ENCODE measurements at regions not wholly inside any gene's neighbourhood (a gene's known extent, or its start where the extent isn't known, plus 50 kb on each side); places are given as distances from the start of the nearest gene placed in this dataset.

- no peak for DNase-seq
- POLR2A ChIA-PET: no interaction called here
Observed at GRCh38 chr1:112800289-112800688, 85.2 kb upstream of the PPM1J start.

GRCh38 chr1:112798292-112798691 lies 83.2 kb upstream of the PPM1J start:
- Histone ChIP-seq H3K27me3 (replicated peaks; ENCODE audit: control insufficient read depth, insufficient read depth, low read length) (no peaks in the 10 kb centered on the region), H3K9me3 (no peaks in the 10 kb centered on the region), H3K36me3 (ENCODE audit: control insufficient read depth, insufficient read depth, low read length) (no peaks in the 10 kb centered on the region), H3K4me3 (ENCODE audit: low read depth, low read length) (no peak overlapping the region), H3K4me1 (peaks cover 17% of the 10 kb centered on the region)
- BruUV-seq (replicated peaks): no TSS peak
- no peak for DNase-seq
- TF ChIP-seq CTCF (IDR thresholded peaks at IDR 0.05; ENCODE audit: insufficient read depth in 1 of 2, low read depth in 1 of 2, low read length in 1 of 2, severe bottlenecking in 1 of 2, unreplicated experiment in 1 of 2): no peak
- Mint-ChIP-seq H3K4me3 (ENCODE audit: unreplicated experiment) (no peak overlapping the region), H3K27me3 (ENCODE audit: insufficient read depth, unreplicated experiment) (no peaks in the 10 kb centered on the region), H3K4me1 (ENCODE audit: low read depth, unreplicated experiment) (peaks cover 12% of the 10 kb centered on the region), H3K36me3 (ENCODE audit: insufficient read depth, unreplicated experiment) (no peaks in the 10 kb centered on the region), H3K27ac (ENCODE audit: unreplicated experiment) (no peak overlapping the region), H3K9me3 (ENCODE audit: unreplicated experiment) (no peaks in the 10 kb centered on the region)
- intact Hi-C loops (cut with micrococcal nuclease; ENCODE audit: unreplicated experiment): no loop called here
- CTCF ChIA-PET: interaction anchor here (0.5 kb wide), 1 partner anchor 126 kb away, joined by 3 read pairs; no protein-coding TSS in a partner anchor
- POLR2A ChIA-PET: no interaction called here

More at GRCh38 chr1:112800289-112800688, 85.2 kb upstream of the PPM1J start:
- intact Hi-C loops (cut with micrococcal nuclease; ENCODE audit: unreplicated experiment): loop anchor here (10.0 kb wide), 1 partner anchor 405 kb away; the partner anchor contains the start of gene CTTNBP2NL
- no TSS peak for BruUV-seq (replicated peaks)
- Histone ChIP-seq H3K4me3 (ENCODE audit: low read depth, low read length) (no peak overlapping the region), H3K36me3 (ENCODE audit: control insufficient read depth, insufficient read depth, low read length) (no peaks in the 10 kb centered on the region), H3K4me1 (peaks cover 24% of the 10 kb centered on the region), H3K9me3 (no peaks in the 10 kb centered on the region), H3K27me3 (replicated peaks; ENCODE audit: control insufficient read depth, insufficient read depth, low read length) (no peaks in the 10 kb centered on the region)
- H3K36me3 Mint-ChIP-seq (ENCODE audit: insufficient read depth, unreplicated experiment): no peaks in the 10 kb centered on the region
- H3K9me3 Mint-ChIP-seq (ENCODE audit: unreplicated experiment): no peaks in the 10 kb centered on the region
- CTCF ChIA-PET: no interaction called here
- no peak for TF ChIP-seq CTCF (IDR thresholded peaks at IDR 0.05; ENCODE audit: insufficient read depth in 1 of 2, low read depth in 1 of 2, low read length in 1 of 2, severe bottlenecking in 1 of 2, unreplicated experiment in 1 of 2)
- no peaks in the 10 kb centered on the region for H3K27me3 Mint-ChIP-seq (ENCODE audit: insufficient read depth, unreplicated experiment)
- no peak overlapping the region for H3K27ac Mint-ChIP-seq (ENCODE audit: unreplicated experiment)
- peaks cover 16% of the 10 kb centered on the region for H3K4me1 Mint-ChIP-seq (ENCODE audit: low read depth, unreplicated experiment)
- H3K4me3 Mint-ChIP-seq (ENCODE audit: unreplicated experiment): no peak overlapping the region

GRCh38 chr1:112797224-112797623 lies 82.1 kb upstream of the PPM1J start:
- peaks cover 13% of the 10 kb centered on the region for H3K4me1 Mint-ChIP-seq (ENCODE audit: low read depth, unreplicated experiment)
- H3K9me3 Mint-ChIP-seq (ENCODE audit: unreplicated experiment): no peaks in the 10 kb centered on the region
- BruUV-seq (replicated peaks): no TSS peak
- CTCF ChIA-PET: no interaction called here
- H3K36me3 Mint-ChIP-seq (ENCODE audit: insufficient read depth, unreplicated experiment): no peaks in the 10 kb centered on the region
- no peaks in the 10 kb centered on the region for H3K27me3 Mint-ChIP-seq (ENCODE audit: insufficient read depth, unreplicated experiment)
- no peak overlapping the region for H3K27ac Mint-ChIP-seq (ENCODE audit: unreplicated experiment)
- POLR2A ChIA-PET: no interaction called here
- no peak for TF ChIP-seq CTCF (IDR thresholded peaks at IDR 0.05; ENCODE audit: insufficient read depth in 1 of 2, low read depth in 1 of 2, low read length in 1 of 2, severe bottlenecking in 1 of 2, unreplicated experiment in 1 of 2)
- intact Hi-C loops (cut with micrococcal nuclease; ENCODE audit: unreplicated experiment): no loop called here
- no peak overlapping the region for H3K4me3 ChIP-seq (ENCODE audit: low read depth, low read length)
- no peaks in the 10 kb centered on the region for H3K27me3 ChIP-seq (replicated peaks; ENCODE audit: control insufficient read depth, insufficient read depth, low read length)
- H3K9me3 ChIP-seq: no peaks in the 10 kb centered on the region
- DNase-seq: no peak
- H3K36me3 ChIP-seq (ENCODE audit: control insufficient read depth, insufficient read depth, low read length): no peaks in the 10 kb centered on the region
- H3K4me1 ChIP-seq: peaks cover 24% of the 10 kb centered on the region
- H3K4me3 Mint-ChIP-seq (ENCODE audit: unreplicated experiment): no peak overlapping the region

Measured in Caco-2 (cell line).